ENCODE measurements at regions not wholly inside any gene's neighbourhood (a gene's known extent, or its start where the extent isn't known, plus 50 kb on each side); places are given as distances from the start of the nearest gene placed in this dataset.

- H3K27ac Mint-ChIP-seq = no peak overlapping the region
- peaks cover 28% of the 10 kb centered on the region for H3K27me3 Mint-ChIP-seq (ENCODE audit: low read depth)
- TF ChIP-seq CTCF (IDR thresholded peaks at IDR 0.05; ENCODE audit: unreplicated experiment in 3 of 3) = no peak
- H3K36me3 Mint-ChIP-seq (ENCODE audit: low read depth) = no peaks in the 10 kb centered on the region
- H3K4me3 Mint-ChIP-seq = no peak overlapping the region
- peaks cover 2% of the 10 kb centered on the region for H3K9me3 Mint-ChIP-seq
- peaks cover 7% of the 10 kb centered on the region for H3K4me1 Mint-ChIP-seq
Measured at GRCh38 chr3:43926055-43926454, 235.3 kb downstream of the ABHD5 start.

GRCh38 chr3:43932921-43933320, 242.2 kb downstream of the ABHD5 start:
- Mint-ChIP-seq H3K4me1 (peaks cover 5% of the 10 kb centered on the region), H3K27ac (no peak overlapping the region), H3K27me3 (ENCODE audit: low read depth) (peaks cover 10% of the 10 kb centered on the region), H3K36me3 (ENCODE audit: low read depth) (no peaks in the 10 kb centered on the region), H3K4me3 (no peak overlapping the region), H3K9me3 (peaks cover 15% of the 10 kb centered on the region)
- TF ChIP-seq CTCF (IDR thresholded peaks at IDR 0.05; ENCODE audit: unreplicated experiment in 3 of 3) = no peak

GRCh38 chr3:43948013-43948412, 257.3 kb downstream of the ABHD5 start:
- no peak for TF ChIP-seq CTCF (IDR thresholded peaks at IDR 0.05; ENCODE audit: unreplicated experiment in 3 of 3)
- H3K4me3 Mint-ChIP-seq = no peak overlapping the region
- peaks cover 15% of the 10 kb centered on the region for H3K27me3 Mint-ChIP-seq (ENCODE audit: low read depth)
- H3K4me1 Mint-ChIP-seq = no peaks in the 10 kb centered on the region
- H3K9me3 Mint-ChIP-seq = peaks cover 8% of the 10 kb centered on the region
- H3K27ac Mint-ChIP-seq = no peak overlapping the region
- no peaks in the 10 kb centered on the region for H3K36me3 Mint-ChIP-seq (ENCODE audit: low read depth)

- Mint-ChIP-seq H3K4me3 (no peak overlapping the region), H3K36me3 (ENCODE audit: low read depth) (no peaks in the 10 kb centered on the region), H3K27ac (no peak overlapping the region), H3K4me1 (peaks cover 8% of the 10 kb centered on the region), H3K9me3 (peaks cover 6% of the 10 kb centered on the region), H3K27me3 (ENCODE audit: low read depth) (peaks cover 26% of the 10 kb centered on the region)
- no peak for TF ChIP-seq CTCF (IDR thresholded peaks at IDR 0.05; ENCODE audit: unreplicated experiment in 3 of 3)
Measured at GRCh38 chr3:43949594-43949993, 258.9 kb downstream of the ABHD5 start.

GRCh38 chr3:43950775-43951174, 260.0 kb downstream of the ABHD5 start:
- Mint-ChIP-seq H3K27me3 (ENCODE audit: low read depth) (peaks cover 32% of the 10 kb centered on the region), H3K27ac (no peak overlapping the region), H3K9me3 (peaks cover 3% of the 10 kb centered on the region), H3K4me3 (no peak overlapping the region), H3K4me1 (peaks cover 8% of the 10 kb centered on the region), H3K36me3 (ENCODE audit: low read depth) (no peaks in the 10 kb centered on the region)
- no peak for TF ChIP-seq CTCF (IDR thresholded peaks at IDR 0.05; ENCODE audit: unreplicated experiment in 3 of 3)

- peaks cover 3% of the 10 kb centered on the region for H3K9me3 Mint-ChIP-seq
- no peak for TF ChIP-seq CTCF (IDR thresholded peaks at IDR 0.05; ENCODE audit: unreplicated experiment in 3 of 3)
- H3K4me3 Mint-ChIP-seq = no peak overlapping the region
- H3K36me3 Mint-ChIP-seq (ENCODE audit: low read depth) = no peaks in the 10 kb centered on the region
- H3K4me1 Mint-ChIP-seq = peaks cover 8% of the 10 kb centered on the region
- no peak overlapping the region for H3K27ac Mint-ChIP-seq
- H3K27me3 Mint-ChIP-seq (ENCODE audit: low read depth) = peaks cover 40% of the 10 kb centered on the region
Measured at GRCh38 chr3:43951813-43952212, 261.1 kb downstream of the ABHD5 start.
